Activated CD8-positive, alpha-beta memory T cell treated with anti-CD3 and anti-CD28 coated beads, Interleukin-2, amount 50 U/mL, for 4 hours (primary cell): ENCODE measurements at regions not wholly inside any gene's neighbourhood (a gene's known extent, or its start where the extent isn't known, plus 50 kb on each side); places are given as distances from the start of the nearest gene placed in this dataset.

ENCODE experiments used
- DNase-seq: peaks from one replicate; pipeline ENCODE4 v3.0.0-alpha.2; 2020

- DNase-seq = no peak
Measured at GRCh38 chr3:30269751-30270445, 336.5 kb upstream of the TGFBR2 start.

GRCh38 chr3:30271781-30272180 lies 334.6 kb upstream of the TGFBR2 start:
- DNase-seq = no peak

- no peak for DNase-seq
Measured at GRCh38 chr3:30273304-30274072, 332.9 kb upstream of the TGFBR2 start.

- DNase-seq = no peak
Measured at GRCh38 chr3:30277494-30277893, 328.9 kb upstream of the TGFBR2 start.

GRCh38 chr3:30281526-30281925 lies 324.9 kb upstream of the TGFBR2 start:
- no peak for DNase-seq

- no peak for DNase-seq
Measured at GRCh38 chr3:30282154-30282696, 324.2 kb upstream of the TGFBR2 start.

- DNase-seq = no peak
Measured at GRCh38 chr3:30285188-30286006, 321.0 kb upstream of the TGFBR2 start.

GRCh38 chr3:30286007-30286669 lies 320.3 kb upstream of the TGFBR2 start:
- no peak for DNase-seq

GRCh38 chr3:30286811-30287210 lies 319.6 kb upstream of the TGFBR2 start:
- DNase-seq = no peak

GRCh38 chr3:30288830-30289229 lies 317.6 kb upstream of the TGFBR2 start:
- no peak for DNase-seq

- no peak for DNase-seq
Measured at GRCh38 chr3:30289324-30289723, 317.1 kb upstream of the TGFBR2 start.

- DNase-seq = no peak
Measured at GRCh38 chr3:30289766-30290165, 316.6 kb upstream of the TGFBR2 start.

GRCh38 chr3:30290479-30290878 lies 315.9 kb upstream of the TGFBR2 start:
- DNase-seq = no peak

GRCh38 chr3:30292192-30292893 lies 314.1 kb upstream of the TGFBR2 start:
- DNase-seq = no peak

- no peak for DNase-seq
Measured at GRCh38 chr3:30293621-30294240, 312.7 kb upstream of the TGFBR2 start.

- DNase-seq = no peak
Measured at GRCh38 chr3:30294241-30294667, 312.1 kb upstream of the TGFBR2 start.

GRCh38 chr3:30297112-30297511 lies 309.3 kb upstream of the TGFBR2 start:
- DNase-seq = no peak

- no peak for DNase-seq
Measured at GRCh38 chr3:30299674-30300385, 306.6 kb upstream of the TGFBR2 start.

GRCh38 chr3:30300809-30301208 lies 305.6 kb upstream of the TGFBR2 start:
- no peak for DNase-seq

GRCh38 chr3:30302027-30302426 lies 304.4 kb upstream of the TGFBR2 start:
- DNase-seq = no peak

GRCh38 chr3:30303770-30304169 lies 302.6 kb upstream of the TGFBR2 start:
- no peak for DNase-seq
